ENCODE measurements at regions not wholly inside any gene's neighbourhood (a gene's known extent, or its start where the extent isn't known, plus 50 kb on each side); places are given as distances from the start of the nearest gene placed in this dataset.

DNA sequence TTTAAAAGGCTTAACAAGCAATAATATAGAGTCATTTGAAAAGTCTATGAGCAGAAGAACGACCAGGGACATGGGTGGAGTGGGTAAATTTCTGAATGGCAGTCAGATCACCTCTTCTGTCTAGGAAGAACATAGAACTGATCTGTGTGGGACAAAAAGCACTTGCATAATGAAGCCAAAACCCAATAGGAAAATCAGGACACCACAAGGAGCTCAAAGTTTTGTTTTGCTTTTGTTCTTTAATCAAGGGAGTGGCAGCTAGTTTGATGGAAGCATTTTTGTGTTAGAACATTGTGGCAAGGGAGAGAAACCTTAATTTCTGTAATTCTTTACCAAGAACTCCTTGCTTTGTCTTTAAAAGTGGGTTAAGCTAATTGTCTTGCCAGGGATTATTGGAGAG, 240.2 kb upstream of the TANK start:
- H3K4me3 ChIP-seq (ENCODE audit: low read depth in 1 of 2, low read length in 2 of 2) = no peak overlapping the region
- no peaks in the 10 kb centered on the region for H3K4me1 ChIP-seq (ENCODE audit: control insufficient read depth in 2 of 2, insufficient read depth in 2 of 2, low read length in 1 of 2)
- H3K9me3 ChIP-seq (ENCODE audit: control insufficient read depth in 2 of 2, insufficient read depth in 1 of 2, low read depth in 1 of 2, low read length in 1 of 2) = no peaks in the 10 kb centered on the region
- H3K36me3 ChIP-seq (ENCODE audit: control insufficient read depth in 2 of 2, insufficient read depth in 2 of 2, low read length in 1 of 2) = no peaks in the 10 kb centered on the region
- WGBS, 2 donors = 69 to 76% methylated on average over 1 of the region's 1 CpG
- H3K27me3 ChIP-seq (ENCODE audit: control insufficient read depth in 1 of 2, insufficient read depth in 2 of 2, low read length in 2 of 2) = no peaks in the 10 kb centered on the region
- no peak overlapping the region for H3K27ac ChIP-seq (ENCODE audit: low read depth in 2 of 2, low read length in 1 of 2)

GRCh38 chr2:160920791-160921303, 239.4 kb upstream of the TANK start:
- no peaks in the 10 kb centered on the region for H3K27me3 ChIP-seq (ENCODE audit: control insufficient read depth in 1 of 2, insufficient read depth in 2 of 2, low read length in 2 of 2)
- no peak overlapping the region for H3K4me3 ChIP-seq (ENCODE audit: low read depth in 1 of 2, low read length in 2 of 2)
- H3K36me3 ChIP-seq (ENCODE audit: control insufficient read depth in 2 of 2, insufficient read depth in 2 of 2, low read length in 1 of 2) = no peaks in the 10 kb centered on the region
- H3K9me3 ChIP-seq (ENCODE audit: control insufficient read depth in 2 of 2, insufficient read depth in 1 of 2, low read depth in 1 of 2, low read length in 1 of 2) = no peaks in the 10 kb centered on the region
- no peaks in the 10 kb centered on the region for H3K4me1 ChIP-seq (ENCODE audit: control insufficient read depth in 2 of 2, insufficient read depth in 2 of 2, low read length in 1 of 2)
- 64% methylated on average over 8 of the region's 8 CpGs for WGBS, 2 donors
- H3K27ac ChIP-seq (ENCODE audit: low read depth in 2 of 2, low read length in 1 of 2) = peak overlapping the region in 1 of 2 donors; percentile 2

DNA sequence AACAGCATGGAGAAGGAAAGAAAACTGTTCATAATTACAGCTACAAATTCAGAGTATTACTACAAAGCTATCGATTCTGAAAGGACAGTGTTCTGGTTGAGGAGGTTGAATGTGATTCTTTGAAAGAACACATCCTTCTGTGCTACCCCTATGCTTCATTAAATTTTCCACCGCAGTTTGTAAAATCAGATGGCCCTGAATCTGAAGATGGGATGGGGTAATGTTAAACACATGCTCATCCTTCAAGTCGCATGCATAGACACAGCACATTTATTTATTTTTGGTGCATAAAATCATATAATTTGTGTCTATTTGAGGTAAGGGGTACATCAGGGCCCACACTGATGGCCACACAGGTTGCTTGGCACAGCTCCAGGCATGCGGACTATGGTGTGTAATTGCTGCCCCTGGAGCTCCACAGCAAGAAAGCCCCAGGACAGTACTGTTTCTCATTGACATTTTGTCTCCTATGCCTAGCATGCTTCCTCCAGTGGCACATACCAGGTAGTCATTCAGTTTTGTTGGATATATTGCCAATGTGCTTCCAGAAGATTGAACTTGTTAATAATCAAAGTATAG, 238.8 kb upstream of the TANK start:
- H3K9me3 ChIP-seq (ENCODE audit: control insufficient read depth in 2 of 2, insufficient read depth in 1 of 2, low read depth in 1 of 2, low read length in 1 of 2) = no peaks in the 10 kb centered on the region
- H3K36me3 ChIP-seq (ENCODE audit: control insufficient read depth in 2 of 2, insufficient read depth in 2 of 2, low read length in 1 of 2) = no peaks in the 10 kb centered on the region
- WGBS, 2 donors = 73 to 76% methylated on average over 4 of the region's 4 CpGs
- H3K27me3 ChIP-seq (ENCODE audit: control insufficient read depth in 1 of 2, insufficient read depth in 2 of 2, low read length in 2 of 2) = no peaks in the 10 kb centered on the region
- no peaks in the 10 kb centered on the region for H3K4me1 ChIP-seq (ENCODE audit: control insufficient read depth in 2 of 2, insufficient read depth in 2 of 2, low read length in 1 of 2)
- no peak overlapping the region for H3K4me3 ChIP-seq (ENCODE audit: low read depth in 1 of 2, low read length in 2 of 2)
- peak overlapping the region in 1 of 2 donors; percentile 2 for H3K27ac ChIP-seq (ENCODE audit: low read depth in 2 of 2, low read length in 1 of 2)

- WGBS, 2 donors = 73 to 80% methylated on average over 1 of the region's 1 CpG
- Histone ChIP-seq H3K27ac (ENCODE audit: low read depth in 2 of 2, low read length in 1 of 2) (no peak overlapping the region), H3K36me3 (ENCODE audit: control insufficient read depth in 2 of 2, insufficient read depth in 2 of 2, low read length in 1 of 2) (no peaks in the 10 kb centered on the region), H3K4me3 (ENCODE audit: low read depth in 1 of 2, low read length in 2 of 2) (no peak overlapping the region), H3K4me1 (ENCODE audit: control insufficient read depth in 2 of 2, insufficient read depth in 2 of 2, low read length in 1 of 2) (no peaks in the 10 kb centered on the region), H3K9me3 (ENCODE audit: control insufficient read depth in 2 of 2, insufficient read depth in 1 of 2, low read depth in 1 of 2, low read length in 1 of 2) (no peaks in the 10 kb centered on the region), H3K27me3 (ENCODE audit: control insufficient read depth in 1 of 2, insufficient read depth in 2 of 2, low read length in 2 of 2) (no peaks in the 10 kb centered on the region)
Measured at GRCh38 chr2:160924936-160925353, 235.3 kb upstream of the TANK start.

- H3K36me3 ChIP-seq (ENCODE audit: control insufficient read depth in 2 of 2, insufficient read depth in 2 of 2, low read length in 1 of 2) = no peaks in the 10 kb centered on the region
- no peaks in the 10 kb centered on the region for H3K4me1 ChIP-seq (ENCODE audit: control insufficient read depth in 2 of 2, insufficient read depth in 2 of 2, low read length in 1 of 2)
- H3K27ac ChIP-seq (ENCODE audit: low read depth in 2 of 2, low read length in 1 of 2) = no peak overlapping the region
- H3K4me3 ChIP-seq (ENCODE audit: low read depth in 1 of 2, low read length in 2 of 2) = no peak overlapping the region
- H3K9me3 ChIP-seq (ENCODE audit: control insufficient read depth in 2 of 2, insufficient read depth in 1 of 2, low read depth in 1 of 2, low read length in 1 of 2) = no peaks in the 10 kb centered on the region
- WGBS, 2 donors = 96% methylated on average over 1 of the region's 1 CpG
- no peaks in the 10 kb centered on the region for H3K27me3 ChIP-seq (ENCODE audit: control insufficient read depth in 1 of 2, insufficient read depth in 2 of 2, low read length in 2 of 2)
Measured at GRCh38 chr2:160925956-160926355, 234.3 kb upstream of the TANK start.

DNA sequence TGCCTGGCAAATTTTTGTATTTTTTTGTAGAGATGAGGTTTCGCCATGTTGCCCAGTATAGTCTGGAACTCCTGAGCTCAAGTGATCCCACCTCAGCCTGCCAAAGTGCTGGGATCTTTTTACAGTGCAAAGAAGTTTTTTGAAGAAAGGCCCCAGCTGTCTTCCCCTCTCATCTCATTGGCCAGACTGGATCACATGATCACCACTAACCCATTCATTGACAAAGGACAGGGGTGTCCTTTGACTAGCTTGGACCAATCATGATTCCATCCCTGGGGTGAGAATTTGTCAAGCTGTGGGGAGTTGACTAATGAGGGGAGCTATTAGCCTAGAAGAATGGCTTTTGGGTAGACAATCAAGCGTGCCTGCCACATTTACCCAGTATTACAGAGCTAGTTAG, 232.9 kb upstream of the TANK start:
- no peaks in the 10 kb centered on the region for H3K4me1 ChIP-seq (ENCODE audit: control insufficient read depth in 2 of 2, insufficient read depth in 2 of 2, low read length in 1 of 2)
- no peaks in the 10 kb centered on the region for H3K36me3 ChIP-seq (ENCODE audit: control insufficient read depth in 2 of 2, insufficient read depth in 2 of 2, low read length in 1 of 2)
- 47 to 48% methylated on average over 2 of the region's 2 CpGs for WGBS, 2 donors
- no peaks in the 10 kb centered on the region for H3K9me3 ChIP-seq (ENCODE audit: control insufficient read depth in 2 of 2, insufficient read depth in 1 of 2, low read depth in 1 of 2, low read length in 1 of 2)
- H3K4me3 ChIP-seq (ENCODE audit: low read depth in 1 of 2, low read length in 2 of 2) = no peak overlapping the region
- H3K27me3 ChIP-seq (ENCODE audit: control insufficient read depth in 1 of 2, insufficient read depth in 2 of 2, low read length in 2 of 2) = no peaks in the 10 kb centered on the region
- no peak overlapping the region for H3K27ac ChIP-seq (ENCODE audit: low read depth in 2 of 2, low read length in 1 of 2)

GRCh38 chr2:160928854-160929301, 231.3 kb upstream of the TANK start:
- H3K4me1 ChIP-seq (ENCODE audit: control insufficient read depth in 2 of 2, insufficient read depth in 2 of 2, low read length in 1 of 2) = no peaks in the 10 kb centered on the region
- no peak overlapping the region for H3K27ac ChIP-seq (ENCODE audit: low read depth in 2 of 2, low read length in 1 of 2)
- no peak overlapping the region for H3K4me3 ChIP-seq (ENCODE audit: low read depth in 1 of 2, low read length in 2 of 2)
- H3K27me3 ChIP-seq (ENCODE audit: control insufficient read depth in 1 of 2, insufficient read depth in 2 of 2, low read length in 2 of 2) = no peaks in the 10 kb centered on the region
- no peaks in the 10 kb centered on the region for H3K9me3 ChIP-seq (ENCODE audit: control insufficient read depth in 2 of 2, insufficient read depth in 1 of 2, low read depth in 1 of 2, low read length in 1 of 2)
- no peaks in the 10 kb centered on the region for H3K36me3 ChIP-seq (ENCODE audit: control insufficient read depth in 2 of 2, insufficient read depth in 2 of 2, low read length in 1 of 2)
- WGBS, 2 donors = 25 to 35% methylated on average over 2 of the region's 2 CpGs

GRCh38 chr2:160931531-160931930, 228.7 kb upstream of the TANK start:
- Histone ChIP-seq H3K27ac (ENCODE audit: low read depth in 2 of 2, low read length in 1 of 2) (no peak overlapping the region), H3K9me3 (ENCODE audit: control insufficient read depth in 2 of 2, insufficient read depth in 1 of 2, low read depth in 1 of 2, low read length in 1 of 2) (no peaks in the 10 kb centered on the region), H3K4me3 (ENCODE audit: low read depth in 1 of 2, low read length in 2 of 2) (no peak overlapping the region), H3K36me3 (ENCODE audit: control insufficient read depth in 2 of 2, insufficient read depth in 2 of 2, low read length in 1 of 2) (no peaks in the 10 kb centered on the region), H3K4me1 (ENCODE audit: control insufficient read depth in 2 of 2, insufficient read depth in 2 of 2, low read length in 1 of 2) (no peaks in the 10 kb centered on the region), H3K27me3 (ENCODE audit: control insufficient read depth in 1 of 2, insufficient read depth in 2 of 2, low read length in 2 of 2) (no peaks in the 10 kb centered on the region)
- WGBS, 2 donors = 73 to 80% methylated on average over 6 of the region's 6 CpGs

- no peak overlapping the region for H3K27ac ChIP-seq (ENCODE audit: low read depth in 2 of 2, low read length in 1 of 2)
- 76 to 90% methylated on average over 2 of the region's 2 CpGs for WGBS, 2 donors
- H3K9me3 ChIP-seq (ENCODE audit: control insufficient read depth in 2 of 2, insufficient read depth in 1 of 2, low read depth in 1 of 2, low read length in 1 of 2) = no peaks in the 10 kb centered on the region
- no peak overlapping the region for H3K4me3 ChIP-seq (ENCODE audit: low read depth in 1 of 2, low read length in 2 of 2)
- no peaks in the 10 kb centered on the region for H3K27me3 ChIP-seq (ENCODE audit: control insufficient read depth in 1 of 2, insufficient read depth in 2 of 2, low read length in 2 of 2)
- no peaks in the 10 kb centered on the region for H3K36me3 ChIP-seq (ENCODE audit: control insufficient read depth in 2 of 2, insufficient read depth in 2 of 2, low read length in 1 of 2)
- no peaks in the 10 kb centered on the region for H3K4me1 ChIP-seq (ENCODE audit: control insufficient read depth in 2 of 2, insufficient read depth in 2 of 2, low read length in 1 of 2)
Measured at GRCh38 chr2:160932960-160933359, 227.3 kb upstream of the TANK start.

- Histone ChIP-seq H3K36me3 (ENCODE audit: control insufficient read depth in 2 of 2, insufficient read depth in 2 of 2, low read length in 1 of 2) (no peaks in the 10 kb centered on the region), H3K4me3 (ENCODE audit: low read depth in 1 of 2, low read length in 2 of 2) (no peak overlapping the region), H3K9me3 (ENCODE audit: control insufficient read depth in 2 of 2, insufficient read depth in 1 of 2, low read depth in 1 of 2, low read length in 1 of 2) (no peaks in the 10 kb centered on the region), H3K27ac (ENCODE audit: low read depth in 2 of 2, low read length in 1 of 2) (no peak overlapping the region), H3K4me1 (ENCODE audit: control insufficient read depth in 2 of 2, insufficient read depth in 2 of 2, low read length in 1 of 2) (no peaks in the 10 kb centered on the region), H3K27me3 (ENCODE audit: control insufficient read depth in 1 of 2, insufficient read depth in 2 of 2, low read length in 2 of 2) (no peaks in the 10 kb centered on the region)
- WGBS, 2 donors = 80 to 86% methylated on average over 4 of the region's 4 CpGs
Measured at GRCh38 chr2:160934263-160934662, 226.0 kb upstream of the TANK start.

Data from esophagus (tissue), 2 donors.